ENCODE measurements at regions not wholly inside any gene's neighbourhood (a gene's known extent, or its start where the extent isn't known, plus 50 kb on each side); places are given as distances from the start of the nearest gene placed in this dataset.

- no peak overlapping the region for H3K4me3 ChIP-seq
- no peaks in the 10 kb centered on the region for H3K36me3 ChIP-seq (ENCODE audit: insufficient read depth, low read length)
- no peaks in the 10 kb centered on the region for H3K9me3 ChIP-seq (ENCODE audit: low read depth, low read length)
- H3K27ac ChIP-seq: no peak overlapping the region
- H3K9ac ChIP-seq (ENCODE audit: insufficient read length): no peak overlapping the region
- DNase-seq (ENCODE audit: low read depth, low spot score): no peak
- TF ChIP-seq FOXP2 (optimal IDR thresholded peaks at IDR 0.05; ENCODE audit: control extremely low read depth, extremely low read length, insufficient read depth): no peak
- no peak for TF ChIP-seq EZH2 (IDR thresholded peaks at IDR 0.05)
- TF ChIP-seq POLR2AphosphoS5 (IDR thresholded peaks at IDR 0.05; ENCODE audit: borderline replicate concordance, low read depth, low read length): no peak
Observed at GRCh38 chr12:19972325-19973288, 395.7 kb upstream of the PDE3A start.

GRCh38 chr12:19978193-19978592 lies 390.1 kb upstream of the PDE3A start:
- Histone ChIP-seq H3K9me3 (ENCODE audit: low read depth, low read length) (0 out of 2 replicates have a peak, but pooled peaks cover 3% of the 10 kb centered on the region), H3K27ac (no peak overlapping the region), H3K36me3 (ENCODE audit: insufficient read depth, low read length) (no peaks in the 10 kb centered on the region), H3K4me3 (no peak overlapping the region), H3K9ac (ENCODE audit: insufficient read length) (no peak overlapping the region)
- TF ChIP-seq EZH2 (IDR thresholded peaks at IDR 0.05): no peak
- TF ChIP-seq POLR2AphosphoS5 (IDR thresholded peaks at IDR 0.05; ENCODE audit: borderline replicate concordance, low read depth, low read length): no peak
- TF ChIP-seq FOXP2 (optimal IDR thresholded peaks at IDR 0.05; ENCODE audit: control extremely low read depth, extremely low read length, insufficient read depth): no peak
- no peak for DNase-seq (ENCODE audit: low read depth, low spot score)

- no peak for DNase-seq (ENCODE audit: low read depth, low spot score)
- Histone ChIP-seq H3K27ac (no peak overlapping the region), H3K36me3 (ENCODE audit: insufficient read depth, low read length) (no peaks in the 10 kb centered on the region), H3K9ac (ENCODE audit: insufficient read length) (no peak overlapping the region), H3K9me3 (ENCODE audit: low read depth, low read length) (0 out of 2 replicates have a peak, but pooled peaks cover 3% of the 10 kb centered on the region), H3K4me3 (no peak overlapping the region)
- TF ChIP-seq EZH2 (IDR thresholded peaks at IDR 0.05) (no peak), POLR2AphosphoS5 (IDR thresholded peaks at IDR 0.05; ENCODE audit: borderline replicate concordance, low read depth, low read length) (no peak), FOXP2 (optimal IDR thresholded peaks at IDR 0.05; ENCODE audit: control extremely low read depth, extremely low read length, insufficient read depth) (no peak)
Observed at GRCh38 chr12:19979584-19979983, 388.8 kb upstream of the PDE3A start.

GRCh38 chr12:19981944-19982343 lies 386.4 kb upstream of the PDE3A start:
- TF ChIP-seq FOXP2 (optimal IDR thresholded peaks at IDR 0.05; ENCODE audit: control extremely low read depth, extremely low read length, insufficient read depth) (no peak), EZH2 (IDR thresholded peaks at IDR 0.05) (no peak), POLR2AphosphoS5 (IDR thresholded peaks at IDR 0.05; ENCODE audit: borderline replicate concordance, low read depth, low read length) (no peak)
- Histone ChIP-seq H3K9me3 (ENCODE audit: low read depth, low read length) (0 out of 2 replicates have a peak, but pooled peaks cover 3% of the 10 kb centered on the region), H3K36me3 (ENCODE audit: insufficient read depth, low read length) (no peaks in the 10 kb centered on the region), H3K4me3 (no peak overlapping the region), H3K27ac (no peak overlapping the region), H3K9ac (ENCODE audit: insufficient read length) (no peak overlapping the region)
- no peak for DNase-seq (ENCODE audit: low read depth, low spot score)

- Histone ChIP-seq H3K4me3 (no peak overlapping the region), H3K9me3 (ENCODE audit: low read depth, low read length) (0 out of 2 replicates have a peak, but pooled peaks cover under 1% of the 10 kb centered on the region), H3K27ac (no peak overlapping the region), H3K9ac (ENCODE audit: insufficient read length) (no peak overlapping the region), H3K36me3 (ENCODE audit: insufficient read depth, low read length) (no peaks in the 10 kb centered on the region)
- TF ChIP-seq EZH2 (IDR thresholded peaks at IDR 0.05) (no peak), FOXP2 (optimal IDR thresholded peaks at IDR 0.05; ENCODE audit: control extremely low read depth, extremely low read length, insufficient read depth) (no peak), POLR2AphosphoS5 (IDR thresholded peaks at IDR 0.05; ENCODE audit: borderline replicate concordance, low read depth, low read length) (no peak)
- DNase-seq (ENCODE audit: low read depth, low spot score): no peak
Observed at GRCh38 chr12:19988001-19988400, 380.3 kb upstream of the PDE3A start.

GRCh38 chr12:19988459-19988873 lies 379.9 kb upstream of the PDE3A start:
- H3K9ac ChIP-seq (ENCODE audit: insufficient read length): no peak overlapping the region
- DNase-seq (ENCODE audit: low read depth, low spot score): no peak
- no peak overlapping the region for H3K4me3 ChIP-seq
- no peaks in the 10 kb centered on the region for H3K9me3 ChIP-seq (ENCODE audit: low read depth, low read length)
- no peak overlapping the region for H3K27ac ChIP-seq
- TF ChIP-seq POLR2AphosphoS5 (IDR thresholded peaks at IDR 0.05; ENCODE audit: borderline replicate concordance, low read depth, low read length): no peak
- no peak for TF ChIP-seq EZH2 (IDR thresholded peaks at IDR 0.05)
- TF ChIP-seq FOXP2 (optimal IDR thresholded peaks at IDR 0.05; ENCODE audit: control extremely low read depth, extremely low read length, insufficient read depth): no peak
- H3K36me3 ChIP-seq (ENCODE audit: insufficient read depth, low read length): no peaks in the 10 kb centered on the region

GRCh38 chr12:19988948-19989347 lies 379.4 kb upstream of the PDE3A start:
- H3K27ac ChIP-seq: no peak overlapping the region

GRCh38 chr12:19991146-19991545 lies 377.2 kb upstream of the PDE3A start:
- Histone ChIP-seq H3K4me3 (no peak overlapping the region), H3K36me3 (ENCODE audit: insufficient read depth, low read length) (no peaks in the 10 kb centered on the region), H3K9ac (ENCODE audit: insufficient read length) (no peak overlapping the region), H3K9me3 (ENCODE audit: low read depth, low read length) (no peaks in the 10 kb centered on the region), H3K27ac (no peak overlapping the region)
- TF ChIP-seq EZH2 (IDR thresholded peaks at IDR 0.05) (no peak), POLR2AphosphoS5 (IDR thresholded peaks at IDR 0.05; ENCODE audit: borderline replicate concordance, low read depth, low read length) (no peak)
- DNase-seq (ENCODE audit: low read depth, low spot score): no peak

More at GRCh38 chr12:19988948-19989347, 379.4 kb upstream of the PDE3A start:
- no peaks in the 10 kb centered on the region for H3K36me3 ChIP-seq (ENCODE audit: insufficient read depth, low read length)
- DNase-seq (ENCODE audit: low read depth, low spot score): no peak
- H3K4me3 ChIP-seq: no peak overlapping the region
- no peak for TF ChIP-seq POLR2AphosphoS5 (IDR thresholded peaks at IDR 0.05; ENCODE audit: borderline replicate concordance, low read depth, low read length)
- no peak for TF ChIP-seq FOXP2 (optimal IDR thresholded peaks at IDR 0.05; ENCODE audit: control extremely low read depth, extremely low read length, insufficient read depth)
- TF ChIP-seq EZH2 (IDR thresholded peaks at IDR 0.05): no peak
- H3K9me3 ChIP-seq (ENCODE audit: low read depth, low read length): no peaks in the 10 kb centered on the region
- H3K9ac ChIP-seq (ENCODE audit: insufficient read length): no peak overlapping the region
